ENCODE measurements at regions not wholly inside any gene's neighbourhood (a gene's known extent, or its start where the extent isn't known, plus 50 kb on each side); places are given as distances from the start of the nearest gene placed in this dataset.

- DNase-seq = no peak
Measured at GRCh38 chr6:142500250-142500786, 198.5 kb downstream of the ADGRG6 start.

DNA sequence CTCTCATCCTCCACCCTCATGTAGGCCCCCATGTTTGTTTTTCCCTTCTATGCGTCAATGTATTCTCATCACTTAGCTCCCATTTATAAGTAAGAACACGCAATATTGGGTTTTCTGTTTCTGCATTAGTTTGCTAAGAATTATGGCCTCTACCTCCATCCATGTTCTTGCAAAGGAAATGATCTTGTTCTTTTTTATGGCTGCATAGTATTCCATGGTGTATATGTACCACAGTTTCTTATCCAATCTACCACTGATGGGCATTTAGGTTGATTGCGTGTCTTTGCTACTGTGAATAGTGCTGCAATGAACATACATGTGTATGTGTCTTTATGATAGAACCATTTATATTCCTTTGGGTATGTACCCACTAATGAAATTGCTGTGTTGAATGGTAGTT lies 200.0 kb downstream of the ADGRG6 start:
- DNase-seq = no peak

GRCh38 chr6:142507065-142507464 lies 205.3 kb downstream of the ADGRG6 start:
- DNase-seq = no peak

DNA sequence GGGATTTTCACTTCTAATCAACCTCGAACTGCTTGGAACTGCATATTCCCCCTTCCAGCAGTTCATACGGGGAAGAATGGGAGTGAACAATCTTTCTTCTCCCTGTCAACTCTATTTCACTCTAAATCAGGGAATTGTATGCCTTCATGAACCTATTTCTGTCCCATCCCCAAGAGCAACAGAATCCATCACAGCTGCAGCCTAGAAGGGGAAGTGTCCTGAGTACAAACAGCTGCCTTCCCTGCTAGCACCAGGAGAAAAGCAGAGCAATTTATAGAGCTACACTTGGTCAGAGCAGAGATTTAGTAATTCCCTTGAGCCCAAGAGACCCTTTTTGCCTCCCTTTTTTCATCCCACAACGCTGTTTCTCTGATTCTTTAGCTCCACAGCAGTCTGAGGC lies 208.4 kb downstream of the ADGRG6 start:
- no peak for DNase-seq

DNA sequence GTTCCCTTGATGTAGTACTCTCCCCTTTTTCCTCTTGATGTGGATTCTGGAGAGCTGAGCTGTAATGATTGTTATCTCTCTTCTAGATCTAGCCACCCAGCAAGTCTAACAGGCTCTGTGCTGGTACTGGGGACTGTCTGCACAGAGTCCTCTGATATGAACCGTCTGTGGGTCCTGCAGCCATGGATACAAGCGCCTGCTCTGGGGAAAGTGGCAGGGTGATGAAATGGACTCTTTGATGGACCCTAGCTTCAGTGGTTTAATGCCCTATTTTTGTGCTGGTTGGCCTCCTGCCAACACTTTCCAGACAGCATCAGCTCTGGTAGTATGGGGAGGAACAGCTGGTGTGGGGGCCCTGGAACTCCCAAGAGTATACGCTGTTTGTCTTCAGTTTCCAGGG lies 216.3 kb downstream of the ADGRG6 start:
- DNase-seq = no peak

DNA sequence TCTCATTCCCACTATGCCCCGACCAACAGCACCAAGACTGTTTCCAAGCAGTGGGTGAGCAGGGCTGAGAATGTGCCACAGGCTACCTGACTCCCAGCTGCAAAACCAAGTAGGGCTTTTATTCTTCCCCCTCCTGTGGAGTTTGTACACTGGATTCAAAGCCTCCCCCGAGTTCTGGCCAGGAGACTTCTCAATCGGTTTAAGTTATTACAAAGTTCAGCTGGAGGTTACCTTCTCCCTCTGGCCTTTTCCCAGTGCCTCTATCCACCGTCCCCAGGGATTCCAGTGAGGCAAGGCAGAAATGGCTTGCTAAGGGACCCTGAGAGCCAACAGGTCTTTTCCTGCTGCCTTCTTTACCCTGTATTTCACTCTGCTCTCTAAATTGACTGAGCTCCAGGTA lies 217.0 kb downstream of the ADGRG6 start:
- no peak for DNase-seq

DNA sequence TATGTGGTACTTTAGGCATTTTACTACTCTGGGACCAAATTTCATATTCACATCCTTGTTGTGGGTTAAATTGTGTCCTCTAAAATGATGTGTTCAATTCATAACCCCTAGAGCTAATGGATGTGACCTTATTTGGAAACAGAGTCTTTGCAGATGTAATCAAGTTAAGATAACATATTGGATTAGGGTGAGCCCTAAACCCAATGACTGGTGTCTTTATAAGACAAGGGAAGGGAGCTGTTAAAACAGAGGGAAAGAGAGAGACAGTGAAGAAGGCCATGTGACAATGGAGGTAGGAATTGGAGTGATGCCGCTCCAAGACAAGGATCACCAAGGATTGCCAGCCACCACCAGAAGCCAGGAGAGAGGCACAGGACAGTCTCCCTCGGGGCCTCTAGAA lies 220.0 kb downstream of the ADGRG6 start:
- no peak for DNase-seq

DNA sequence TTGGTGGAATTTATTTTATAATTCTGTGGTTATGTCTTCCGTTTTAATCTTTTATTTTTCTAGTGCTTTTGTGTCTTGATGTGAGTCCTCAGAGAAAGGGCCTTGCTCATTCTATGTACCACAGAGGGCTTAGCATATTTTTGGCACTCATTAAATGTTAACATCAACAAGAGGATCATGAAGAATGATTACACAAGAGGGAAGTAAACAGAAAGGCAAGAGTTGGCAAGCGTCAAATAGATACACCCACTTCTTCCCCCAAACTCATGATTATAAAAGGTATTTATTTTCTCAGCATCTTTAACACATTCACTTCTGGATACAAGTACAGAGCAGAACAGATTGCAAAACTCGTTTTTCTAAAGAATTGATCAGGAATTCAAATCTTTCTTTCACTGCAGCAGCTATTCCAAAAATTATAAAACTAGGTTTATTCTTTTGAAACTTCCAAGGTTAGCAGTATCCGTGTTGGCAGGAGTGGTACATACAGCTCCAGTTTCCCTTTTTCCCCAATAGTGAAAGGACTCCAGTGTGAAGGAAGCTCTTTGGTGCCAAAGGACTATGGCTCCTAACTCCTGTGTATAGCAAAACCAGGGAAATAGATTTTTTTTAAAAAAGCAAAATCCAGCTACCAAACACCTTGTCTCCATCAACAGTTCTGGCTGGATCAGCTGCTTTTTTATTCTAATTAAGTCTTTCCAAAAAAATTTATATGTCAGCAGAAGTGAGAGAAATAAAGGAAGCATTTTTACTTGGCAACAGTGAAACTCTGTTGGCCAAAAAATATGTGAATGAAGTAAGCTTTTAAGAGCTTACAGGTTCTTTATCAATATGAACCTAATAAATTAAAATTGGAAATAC lies 221.9 kb downstream of the ADGRG6 start:
- no peak for DNase-seq

DNA sequence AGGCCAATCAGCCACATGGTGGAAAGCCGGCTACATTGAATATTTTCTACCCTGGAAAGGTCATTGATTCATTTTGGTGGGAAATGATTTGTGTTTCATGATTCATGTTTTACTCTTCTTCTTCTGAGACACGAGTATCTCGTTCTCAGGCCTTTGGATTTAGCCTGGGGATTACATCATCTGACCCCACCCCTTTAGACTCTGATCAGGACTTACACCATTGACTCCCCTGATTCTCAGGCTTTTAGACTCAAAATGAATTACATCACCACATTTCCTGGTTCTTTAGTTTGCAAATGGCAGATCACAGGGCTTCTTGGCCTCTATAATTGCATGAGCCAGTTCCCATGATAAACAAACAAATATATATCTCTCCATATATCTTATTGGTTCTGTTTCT lies 228.8 kb downstream of the ADGRG6 start:
- no peak for DNase-seq

DNA sequence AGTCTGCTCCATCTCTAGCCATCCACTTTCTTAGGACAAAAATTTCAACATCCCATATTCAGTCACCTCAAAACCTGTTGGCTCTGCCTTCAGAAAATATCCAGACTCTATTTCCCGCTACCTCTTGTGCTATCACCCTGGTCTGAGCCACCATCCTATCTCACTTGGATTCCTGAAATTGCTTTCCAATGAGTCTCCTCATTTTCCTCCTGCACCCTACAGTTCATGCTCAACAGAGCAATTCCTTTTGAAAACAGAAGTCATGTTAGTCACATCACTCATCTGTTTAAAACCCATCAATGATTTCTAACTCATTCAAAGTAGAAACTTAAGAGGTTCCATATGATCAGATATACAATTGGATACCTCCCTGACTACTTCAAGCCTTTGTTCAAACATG lies 229.9 kb downstream of the ADGRG6 start:
- no peak for DNase-seq

DNA sequence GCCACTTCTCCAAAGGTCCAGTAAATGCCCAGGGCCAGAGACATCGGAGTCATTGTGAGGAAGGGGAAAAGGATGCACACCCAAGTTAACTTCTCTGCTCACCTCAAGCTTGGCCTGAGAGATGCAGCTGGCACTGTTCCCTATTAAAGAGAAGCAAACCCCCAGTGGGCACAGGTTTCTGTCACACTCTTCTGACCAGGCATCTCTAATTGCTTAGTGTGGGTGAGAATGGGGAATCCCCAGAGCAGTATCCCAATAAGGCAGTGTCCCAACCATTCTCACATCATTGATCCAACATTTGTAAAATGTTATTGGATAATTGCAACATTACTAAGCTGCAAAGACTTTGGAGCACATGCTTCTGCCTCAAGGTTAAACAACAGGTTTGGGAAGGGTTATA lies 232.3 kb downstream of the ADGRG6 start:
- no peak for DNase-seq

GRCh38 chr6:142534484-142534883 lies 232.7 kb downstream of the ADGRG6 start:
- DNase-seq = no peak

DNA sequence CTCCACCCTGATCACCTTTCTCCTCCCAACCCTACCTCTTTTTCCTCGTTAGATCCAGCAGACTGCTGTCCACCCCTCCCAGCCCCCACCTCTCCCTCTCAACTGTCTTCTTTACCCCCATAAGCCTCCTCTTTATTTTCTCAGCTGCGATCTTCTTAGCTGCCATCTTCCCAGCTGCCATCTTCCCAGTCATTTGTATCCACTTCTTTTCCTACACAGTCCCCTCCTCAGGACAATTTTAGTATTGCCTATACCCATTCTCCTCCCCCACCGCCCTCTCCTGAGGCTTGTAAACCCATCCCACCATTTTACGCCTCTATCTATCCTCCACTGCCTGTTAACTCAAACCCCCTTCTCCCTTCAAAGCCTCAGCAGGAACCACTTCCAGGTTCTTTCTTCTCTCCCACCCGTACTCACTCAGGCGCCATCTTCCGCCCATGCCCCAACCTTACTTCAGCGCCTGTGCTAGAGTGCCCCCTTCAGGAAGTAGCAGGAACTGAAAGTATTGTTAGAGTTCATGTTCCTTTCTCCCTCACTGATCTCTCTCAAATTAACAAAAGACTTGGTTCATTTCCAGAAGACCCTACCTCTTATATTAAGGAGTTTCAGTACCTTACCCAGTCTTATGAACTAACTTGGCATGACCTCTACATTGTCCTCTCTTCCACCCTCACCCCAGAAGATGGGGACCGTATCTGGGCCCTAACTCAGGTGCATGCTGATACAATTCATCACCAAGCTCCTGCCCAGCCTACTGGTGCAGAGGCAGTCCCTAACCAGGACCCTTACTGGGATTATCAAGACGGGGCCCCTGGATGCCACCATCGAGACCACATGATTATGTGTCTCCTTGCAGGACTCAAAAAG lies 236.0 kb downstream of the ADGRG6 start:
- no peak for DNase-seq

DNA sequence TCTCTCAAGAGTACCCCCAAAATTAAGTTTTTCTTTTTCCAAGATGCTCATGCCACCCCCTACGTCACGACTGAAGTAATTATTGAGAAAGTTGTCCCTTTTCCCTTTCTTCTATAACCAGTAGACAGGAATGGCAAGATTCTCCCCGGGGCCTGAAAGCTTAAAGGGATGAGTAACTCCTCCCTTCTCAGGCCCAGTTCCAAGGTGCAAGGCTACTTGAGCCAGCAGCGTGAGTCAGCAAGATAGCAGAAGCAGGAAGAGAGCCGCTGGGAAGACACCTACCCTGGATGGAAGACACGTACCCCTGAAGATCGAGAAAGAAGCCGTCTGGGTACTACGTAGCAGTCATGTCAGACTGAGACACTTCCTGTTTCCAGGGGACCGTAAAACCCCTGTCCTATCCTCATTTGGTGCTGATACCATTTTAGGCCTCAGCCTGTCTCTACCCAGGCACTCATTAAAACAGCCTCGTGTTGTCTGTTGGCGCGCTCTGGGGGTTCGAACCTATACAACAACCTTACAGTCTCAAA lies 241.0 kb downstream of the ADGRG6 start:
- no peak for DNase-seq

GRCh38 chr6:142543606-142544005 lies 241.8 kb downstream of the ADGRG6 start:
- DNase-seq = no peak

DNA sequence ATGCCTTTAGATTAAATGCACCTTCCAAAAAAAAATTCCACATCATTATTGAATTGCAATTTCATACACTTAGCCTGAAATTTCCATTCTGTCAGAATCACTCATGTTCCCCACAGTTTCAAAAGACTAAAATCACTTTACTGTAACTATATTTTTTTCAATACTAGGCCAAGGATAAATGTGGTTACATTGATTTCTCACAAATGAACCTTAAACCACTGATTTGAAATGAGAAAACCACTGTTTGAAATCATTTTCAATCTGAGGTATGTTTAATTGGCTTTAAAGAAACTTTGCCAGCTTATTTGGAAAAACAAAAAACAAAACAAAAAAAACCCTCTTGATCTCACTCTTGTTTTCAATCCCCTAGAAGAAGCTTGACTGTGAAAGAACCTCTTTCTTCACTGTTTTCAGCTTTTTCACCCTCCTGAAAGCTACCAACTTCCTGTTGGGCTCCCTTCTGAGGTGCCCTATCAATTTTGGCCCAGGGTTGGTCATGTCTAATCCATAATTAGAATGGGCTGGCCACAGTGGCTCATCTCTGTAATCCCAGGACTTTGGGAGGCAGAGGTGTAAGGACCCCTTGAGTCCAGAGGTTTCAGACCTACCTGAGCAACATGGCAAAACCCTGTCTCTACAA lies 242.5 kb downstream of the ADGRG6 start:
- DNase-seq = no peak

- no peak for DNase-seq
Measured at GRCh38 chr6:142545147-142545546, 243.3 kb downstream of the ADGRG6 start.

GRCh38 chr6:142548566-142548965 lies 246.8 kb downstream of the ADGRG6 start:
- no peak for DNase-seq

GRCh38 chr6:142550310-142551063 lies 248.7 kb downstream of the ADGRG6 start:
- DNase-seq = no peak

DNA sequence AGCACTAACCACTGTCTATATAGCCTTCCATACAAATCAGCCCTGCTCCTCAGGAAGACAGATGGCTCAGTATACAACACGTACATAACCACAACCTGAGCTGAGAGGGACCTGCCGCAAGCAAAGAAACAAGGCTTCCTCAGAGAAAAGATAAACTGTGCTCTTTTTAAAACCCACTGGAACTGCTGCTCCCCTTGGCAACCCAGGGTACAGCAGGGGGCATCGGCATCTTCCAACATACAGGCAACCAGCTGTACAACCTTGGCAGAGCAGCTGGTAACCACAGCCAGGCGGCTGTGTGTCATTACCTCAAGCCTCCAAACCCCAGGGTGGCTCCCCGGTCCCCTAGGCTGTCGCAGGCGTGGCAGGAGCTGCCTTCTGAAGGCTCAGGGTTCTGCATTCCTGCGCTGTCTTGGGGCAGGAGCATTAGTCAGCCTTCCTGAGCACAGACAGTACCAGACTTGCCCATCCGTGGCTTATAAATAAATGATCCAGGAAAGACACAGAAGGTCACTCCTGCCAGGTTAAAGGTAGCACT lies 249.5 kb downstream of the ADGRG6 start:
- peak; percentile 51 to 58 for DNase-seq

DNA sequence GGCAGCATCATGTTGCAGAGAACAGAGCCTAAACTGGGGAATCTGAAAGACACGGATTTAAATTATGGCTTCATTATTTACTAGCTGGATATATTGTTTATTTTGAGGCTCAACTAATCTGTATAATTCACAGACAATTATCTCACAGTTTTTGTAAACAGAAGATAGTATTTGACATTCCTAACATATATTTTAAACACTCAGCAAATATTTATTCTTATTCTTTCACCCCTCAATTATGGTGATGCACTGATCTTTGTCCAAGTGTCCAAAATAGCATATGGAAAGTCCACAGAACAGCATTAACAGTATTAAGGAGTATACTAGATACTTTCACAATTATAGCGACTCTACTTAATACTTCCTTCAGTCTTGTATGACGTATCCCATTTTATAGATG lies 257.0 kb downstream of the ADGRG6 start:
- no peak for DNase-seq

Data from activated CD4-positive, alpha-beta T cell treated with anti-CD3 and anti-CD28 coated beads, Interleukin-2, amount 50 U/mL, for 4 hours (primary cell).